B cell (primary cell): ENCODE measurements at regions not wholly inside any gene's neighbourhood (a gene's known extent, or its start where the extent isn't known, plus 50 kb on each side); places are given as distances from the start of the nearest gene placed in this dataset.

Experiments used
- ATAC-seq: fragments of 200-7000 bp; cut with Tn5 transposase; one replicate; pipeline ENCODE4 v1.10.0; 2021; ENCODE audit warnings: low read depth, mild to moderate bottlenecking, moderate number of reproducible peaks, moderate library complexity
- CTCF ChIA-PET: fragments of 350-600 bp; sonication (Branson Sonifier 250); formaldehyde crosslinking; loops from one replicate; lab custom pipeline; 2021; ENCODE audit warnings: antibody characterized with exemption, inconsistent platforms; lab: Charles Lee
- POLR2A ChIA-PET: fragments of 350-600 bp; sonication (Branson Sonifier 250); formaldehyde crosslinking; loops from one replicate; lab custom pipeline; 2021; ENCODE audit warnings: antibody characterized with exemption; lab: Charles Lee
- DNase-seq: peaks from one replicate; pipeline ENCODE4 v3.0.0; 2013
- H2AFZ ChIP-seq: 2 replicates; pipeline ENCODE4 v1.6.1; 2012; ENCODE audit warnings: mild to moderate bottlenecking, low read depth, low read length; ENCODE audit not compliant: insufficient read depth, poor library complexity, severe bottlenecking
- H3K27ac ChIP-seq, 2 donors: 1 replicate in 1 of 2; 2 replicates in 1 of 2; pipeline ENCODE4 v1.5.1; 2012 to 2013; ENCODE audit warnings: low read length in 2 of 2, mild to moderate bottlenecking in 2 of 2, moderate library complexity in 1 of 2
- H3K27me3 ChIP-seq, 4 experiments: fragments of 200-600 bp in 1 of 4; sonication (generic) in 1 of 4; replicated peaks in 1 of 4; 1 replicate in 2 of 4; 2 replicates in 2 of 4; pipeline versions ENCODE4 v1.6.1 to v1.7.0; 2013 to 2016; ENCODE audit warnings: low read length in 3 of 4, mild to moderate bottlenecking in 2 of 4, mixed read lengths in 1 of 4, moderate library complexity in 1 of 4; ENCODE audit not compliant: insufficient read depth in 4 of 4, control insufficient read depth in 3 of 4; ENCODE audit errors: control extremely low read depth in 1 of 4
- H3K36me3 ChIP-seq, 2 experiments: replicated peaks in 1 of 2; 1 replicate in 1 of 2; 2 replicates in 1 of 2; pipeline versions ENCODE4 v1.6.1 to v1.7.1; 2013; ENCODE audit warnings: low read length in 1 of 2; ENCODE audit not compliant: insufficient read depth in 2 of 2, control insufficient read depth in 1 of 2; ENCODE audit errors: control extremely low read depth in 1 of 2, extremely low read depth in 1 of 2
- H3K4me1 ChIP-seq, 2 donors: fragments of 200-600 bp in 1 of 2; sonication (generic) in 1 of 2; 1 replicate in 1 of 2; 2 replicates in 1 of 2; pipeline versions ENCODE4 v1.5.1 to v1.6.1; 2013 to 2017; ENCODE audit warnings: low read length in 2 of 2; ENCODE audit not compliant: control insufficient read depth in 2 of 2, insufficient read depth in 2 of 2
- H3K4me2 ChIP-seq: replicated peaks from 2 replicates; pipeline ENCODE3; 2012; ENCODE audit warnings: mild to moderate bottlenecking, low read depth, low read length; ENCODE audit not compliant: poor library complexity, severe bottlenecking
- H3K4me3 ChIP-seq, 5 experiments: fragments of 200-600 bp in 1 of 5; sonication (generic) in 1 of 5; 1 replicate in 3 of 5; 2 replicates in 2 of 5; pipeline versions ENCODE4 v1.5.1 to v1.7.0; 2011 to 2016; ENCODE audit warnings: low read length in 4 of 5, mild to moderate bottlenecking in 4 of 5, low read depth in 2 of 5, control low read depth in 1 of 5, moderate library complexity in 1 of 5; ENCODE audit not compliant: insufficient read depth in 1 of 5; ENCODE audit errors: control extremely low read depth in 1 of 5, extremely low read depth in 1 of 5
- H3K79me2 ChIP-seq: fragments of 200-600 bp; sonication (generic); one replicate; pipeline ENCODE4 v1.6.0; 2016; ENCODE audit warnings: low read length; ENCODE audit not compliant: control insufficient read depth, insufficient read depth
- H3K9ac ChIP-seq: fragments of 200-600 bp; sonication (generic); 2 replicates; pipeline ENCODE4 v1.6.1; 2017; ENCODE audit warnings: mild to moderate bottlenecking, low read length, moderate library complexity
- H3K9me3 ChIP-seq, 3 donors: one replicate each; pipeline versions ENCODE4 v1.6.1 to v1.7.1; 2013; ENCODE audit warnings: low read length in 2 of 3; ENCODE audit not compliant: control insufficient read depth in 2 of 3, insufficient read depth in 1 of 3; ENCODE audit errors: control extremely low read depth in 1 of 3
- H4K20me1 ChIP-seq: 2 replicates; pipeline ENCODE4 v1.6.0; 2012; ENCODE audit warnings: mild to moderate bottlenecking, low read length; ENCODE audit not compliant: insufficient read depth, control insufficient read depth, poor library complexity, severe bottlenecking
- H3K27ac Mint-ChIP-seq: one replicate; pipeline ENCODE4 v1.8.0; 2021; ENCODE audit warnings: mixed read lengths
- H3K27me3 Mint-ChIP-seq: one replicate; pipeline ENCODE4 v1.8.0; 2021; ENCODE audit warnings: mixed read lengths
- H3K4me1 Mint-ChIP-seq: one replicate; pipeline ENCODE4 v1.8.0; 2021; ENCODE audit warnings: mixed read lengths
- H3K4me3 Mint-ChIP-seq: one replicate; pipeline ENCODE4 v1.8.0; 2021; ENCODE audit warnings: mixed read lengths
- H3K9me3 Mint-ChIP-seq: one replicate; pipeline ENCODE4 v1.8.0; 2022; ENCODE audit warnings: mixed read lengths; ENCODE audit not compliant: insufficient read depth
- CTCF ChIP-seq: fragments of 200-600 bp; IDR thresholded peaks from one replicate; pipeline ENCODE4 v1.8.0; 2022; ENCODE audit warnings: antibody characterized with exemption, mild to moderate bottlenecking
- EZH2 ChIP-seq: IDR thresholded peaks from 2 replicates; pipeline ENCODE4 v1.6.1; 2012; ENCODE audit warnings: borderline replicate concordance, low read depth, mild to moderate bottlenecking, moderate library complexity, low read length; ENCODE audit not compliant: insufficient read depth, poor library complexity, severe bottlenecking
- WGBS: methylation state at CpG from one replicate; pipeline ENCODE4 v1.1.5; 2013; ENCODE audit warnings: missing lambda C conversion rate; ENCODE audit not compliant: insufficient coverage; 5-methylcytosine and 5-hydroxymethylcytosine counted together
- intact Hi-C: fragments of 100-400 bp; cut with micrococcal nuclease; formaldehyde crosslinking; loops from one replicate; pipeline ENCODE4 v1.10.0; 2022

- no peak for DNase-seq
- H3K4me2 ChIP-seq: no peak overlapping the region
- H3K9me3 Mint-ChIP-seq: no peaks in the 10 kb centered on the region
- ChIA-PET CTCF (no interaction called here), POLR2A (no interaction called here)
- no peaks in the 10 kb centered on the region for H3K4me1 Mint-ChIP-seq
- H3K27me3 ChIP-seq: no peaks in the 10 kb centered on the region
- no peaks in the 10 kb centered on the region for H4K20me1 ChIP-seq
- H3K27me3 Mint-ChIP-seq: no peaks in the 10 kb centered on the region
- intact Hi-C loops: no loop called here
- no peak overlapping the region for H3K27ac ChIP-seq
- ATAC-seq: no peak
- H2AFZ ChIP-seq: no peak overlapping the region
- no peaks in the 10 kb centered on the region for H3K36me3 ChIP-seq
- TF ChIP-seq CTCF: no peak
- TF ChIP-seq EZH2: no peak
- no peaks in the 10 kb centered on the region for H3K79me2 ChIP-seq
- H3K9me3 ChIP-seq: no peaks in the 10 kb centered on the region
- no peak overlapping the region for H3K4me3 Mint-ChIP-seq
- H3K4me3 ChIP-seq: no peak overlapping the region
- no peaks in the 10 kb centered on the region for H3K4me1 ChIP-seq
- H3K27ac Mint-ChIP-seq: no peak overlapping the region
- no peak overlapping the region for H3K9ac ChIP-seq
Measured at GRCh38 chr4:63637270-63637669, 772.0 kb downstream of the TECRL start.

- Mint-ChIP-seq H3K27ac (no peak overlapping the region), H3K9me3 (no peaks in the 10 kb centered on the region), H3K27me3 (no peaks in the 10 kb centered on the region), H3K4me1 (no peaks in the 10 kb centered on the region), H3K4me3 (no peak overlapping the region)
- Histone ChIP-seq H2AFZ (no peak overlapping the region), H3K27ac (no peak overlapping the region), H4K20me1 (no peaks in the 10 kb centered on the region), H3K9ac (no peak overlapping the region), H3K79me2 (no peaks in the 10 kb centered on the region), H3K4me2 (no peak overlapping the region), H3K9me3 (peaks cover 0 to 4% (median 1%) of the 10 kb centered on the region in 3 donors), H3K4me3 (no peak overlapping the region), H3K27me3 (no peaks in the 10 kb centered on the region), H3K36me3 (no peaks in the 10 kb centered on the region), H3K4me1 (no peaks in the 10 kb centered on the region)
- ATAC-seq: no peak
- intact Hi-C loops: no loop called here
- CTCF ChIA-PET: no interaction called here
- TF ChIP-seq EZH2: no peak
- TF ChIP-seq CTCF: no peak
- no CpG with 5 or more reads among the region's 2 CpGs for WGBS
- DNase-seq: no peak
- POLR2A ChIA-PET: no interaction called here
Measured at GRCh38 chr4:63632858-63633257, 776.4 kb downstream of the TECRL start.
